SU-DHL-6 (cell line): ENCODE measurements at regions not wholly inside any gene's neighbourhood (a gene's known extent, or its start where the extent isn't known, plus 50 kb on each side); places are given as distances from the start of the nearest gene placed in this dataset.
"Not testable (repeated sequence)": the region's sequence is repeated elsewhere in the genome, so short reads cannot be mapped to it uniquely, and the experiment has no call there.

ENCODE experiments used
- H2AFZ ChIP-seq: fragments of 200-600 bp; sonication (generic); 2 replicates; pipeline ENCODE4 v1.6.1; 2014; ENCODE audit warnings: low read depth, mild to moderate bottlenecking, moderate library complexity, mixed read lengths, antibody characterized with exemption, low read length; ENCODE audit not compliant: severe bottlenecking
- H3F3A ChIP-seq: fragments of 200-600 bp; shearing (Covaris generic); 2 replicates; pipeline ENCODE4 v1.6.0; 2016; ENCODE audit warnings: antibody characterized with exemption, mild to moderate bottlenecking; ENCODE audit not compliant: insufficient read depth
- H3K27ac ChIP-seq: fragments of 200-600 bp; sonication (generic); 2 replicates; pipeline ENCODE4 v1.5.1; 2016; ENCODE audit warnings: low read depth, mild to moderate bottlenecking, low read length, moderate library complexity, mixed read lengths
- H3K27me3 ChIP-seq: fragments of 200-600 bp; sonication (generic), shearing (Covaris generic); 2 replicates; pipeline ENCODE4 v1.6.0; 2014; ENCODE audit warnings: mild to moderate bottlenecking, low read length
- H3K36me3 ChIP-seq: fragments of 200-600 bp; sonication (generic); 2 replicates; pipeline ENCODE4 v1.6.1; 2014; ENCODE audit warnings: mild to moderate bottlenecking, low read length, mixed read lengths
- H3K4me2 ChIP-seq: fragments of 300-600, 200-600 bp; shearing (Covaris generic), sonication (generic); 2 replicates; pipeline ENCODE4 v1.6.0; 2014; ENCODE audit warnings: low read length, low read depth, mild to moderate bottlenecking; ENCODE audit not compliant: poor library complexity, severe bottlenecking
- H3K4me3 ChIP-seq: fragments of 200-600 bp; sonication (generic); 2 replicates; pipeline ENCODE4 v1.5.1; 2014; ENCODE audit warnings: antibody characterized with exemption, low read length, mild to moderate bottlenecking, mixed read lengths; ENCODE audit not compliant: insufficient read depth, poor library complexity, severe bottlenecking
- H3K79me2 ChIP-seq: fragments of 200-600 bp; sonication (generic); 2 replicates; pipeline ENCODE4 v1.6.1; 2014; ENCODE audit warnings: mild to moderate bottlenecking, low read length, moderate library complexity; ENCODE audit not compliant: insufficient read depth
- H3K9ac ChIP-seq: fragments of 200-600 bp; sonication (generic); 2 replicates; pipeline ENCODE4 v1.7.0; 2014; ENCODE audit warnings: mild to moderate bottlenecking, low read length
- H3K9me2 ChIP-seq: fragments of 200-600 bp; sonication (generic); replicated peaks from 2 replicates; pipeline ENCODE4 v1.6.1; 2014; ENCODE audit warnings: low read length; ENCODE audit not compliant: insufficient read depth
- H3K9me3 ChIP-seq: fragments of 200-600 bp; sonication (generic); 2 replicates; pipeline ENCODE4 v1.6.1; 2014; ENCODE audit warnings: low read length, mixed read lengths; ENCODE audit not compliant: insufficient read depth
- H4K20me1 ChIP-seq: fragments of 200-600 bp; sonication (generic); 2 replicates; pipeline ENCODE4 v1.6.1; 2014; ENCODE audit warnings: low read depth, mild to moderate bottlenecking, antibody characterized with exemption, low read length, moderate library complexity, mixed read lengths
- CTCF ChIP-seq: fragments of 200-600 bp; sonication (generic); IDR thresholded peaks from one replicate; pipeline ENCODE4 v1.5.1; 2017; ENCODE audit warnings: antibody characterized with exemption, mild to moderate bottlenecking, low read length, moderate library complexity; ENCODE audit not compliant: insufficient read depth, poor library complexity, severe bottlenecking
- EZH2phosphoT487 ChIP-seq: fragments of 200-600 bp; sonication (generic), shearing (Covaris generic); conservative IDR thresholded peaks from 2 replicates; pipeline ENCODE4 v1.6.1; 2018; ENCODE audit warnings: mild to moderate bottlenecking, antibody characterized with exemption, low read length, moderate library complexity, mixed read lengths

- H3K27ac ChIP-seq, result no peak overlapping the region
- H3K36me3 ChIP-seq, result no peaks in the 10 kb centered on the region
- H3K9me2 ChIP-seq, result no peaks in the 10 kb centered on the region
- no peaks in the 10 kb centered on the region for H3F3A ChIP-seq
- H3K4me2 ChIP-seq, result no peak overlapping the region
- TF ChIP-seq CTCF (no peak), EZH2phosphoT487 (no peak)
- no peaks in the 10 kb centered on the region for H3K9me3 ChIP-seq
- H2AFZ ChIP-seq, result no peak overlapping the region
- no peak overlapping the region for H3K9ac ChIP-seq
- no peaks in the 10 kb centered on the region for H4K20me1 ChIP-seq
- no peak overlapping the region for H3K4me3 ChIP-seq
- H3K79me2 ChIP-seq, result no peaks in the 10 kb centered on the region
- H3K27me3 ChIP-seq, result no peaks in the 10 kb centered on the region
These were observed 384.7 kb upstream of the CXADR start for GRCh38 chr21:17128132-17128531.

- H2AFZ ChIP-seq, result not testable (repeated sequence)
These were observed 373.7 kb upstream of the CXADR start for GRCh38 chr21:17139159-17139558.

GRCh38 chr21:17139696-17140095 lies 373.1 kb upstream of the CXADR start:
- H3K9ac ChIP-seq, result no peak overlapping the region
- no peaks in the 10 kb centered on the region for H3K36me3 ChIP-seq
- no peaks in the 10 kb centered on the region for H3F3A ChIP-seq
- TF ChIP-seq CTCF (no peak), EZH2phosphoT487 (no peak)
- H3K9me3 ChIP-seq, result no peaks in the 10 kb centered on the region
- no peak overlapping the region for H3K4me3 ChIP-seq
- H3K27me3 ChIP-seq, result no peaks in the 10 kb centered on the region
- H3K27ac ChIP-seq, result no peak overlapping the region
- peak overlapping the region; percentile 34 for H3K4me2 ChIP-seq
- H3K79me2 ChIP-seq, result no peaks in the 10 kb centered on the region
- no peaks in the 10 kb centered on the region for H4K20me1 ChIP-seq
- H2AFZ ChIP-seq, result peak overlapping the region; percentile 61
- no peaks in the 10 kb centered on the region for H3K9me2 ChIP-seq

More at GRCh38 chr21:17139159-17139558, 373.7 kb upstream of the CXADR start:
- not testable (repeated sequence) for H3F3A ChIP-seq, H3K27me3 ChIP-seq, H3K27ac ChIP-seq, H4K20me1 ChIP-seq, H3K79me2 ChIP-seq, H3K9me2 ChIP-seq, H3K4me3 ChIP-seq, H3K4me2 ChIP-seq, H3K36me3 ChIP-seq, H3K9me3 ChIP-seq, H3K9ac ChIP-seq

DNA sequence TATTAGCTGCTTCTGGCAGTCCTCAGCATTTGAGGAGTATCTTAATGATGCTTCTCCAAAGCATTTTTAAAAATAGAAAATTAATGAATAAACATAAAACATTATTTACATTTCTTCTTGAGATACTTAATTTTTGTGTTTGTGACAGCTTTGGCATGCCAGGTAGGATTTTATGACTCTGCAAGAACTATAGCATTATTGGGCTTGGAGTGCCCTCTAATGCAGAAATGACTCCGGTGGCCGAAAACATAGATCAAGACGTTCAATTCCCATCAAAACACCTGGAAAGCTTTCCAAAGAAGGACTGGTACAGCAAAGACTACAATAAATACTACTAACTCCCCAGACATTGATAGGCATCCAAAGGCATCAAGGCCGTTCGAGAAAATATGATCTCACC lies 366.4 kb upstream of the CXADR start:
- no peaks in the 10 kb centered on the region for H4K20me1 ChIP-seq
- H3K36me3 ChIP-seq, result no peaks in the 10 kb centered on the region
- no peak overlapping the region for H3K4me2 ChIP-seq
- H3K27ac ChIP-seq, result no peak overlapping the region
- no peaks in the 10 kb centered on the region for H3K79me2 ChIP-seq
- no peak overlapping the region for H3K4me3 ChIP-seq
- H3K9ac ChIP-seq, result no peak overlapping the region
- H3K9me2 ChIP-seq, result no peaks in the 10 kb centered on the region
- H3F3A ChIP-seq, result no peaks in the 10 kb centered on the region
- H3K27me3 ChIP-seq, result no peaks in the 10 kb centered on the region
- H3K9me3 ChIP-seq, result no peaks in the 10 kb centered on the region
- H2AFZ ChIP-seq, result no peak overlapping the region
- TF ChIP-seq EZH2phosphoT487, result no peak
- no peak for TF ChIP-seq CTCF
